ENCODE measurements at regions not wholly inside any gene's neighbourhood (a gene's known extent, or its start where the extent isn't known, plus 50 kb on each side); places are given as distances from the start of the nearest gene placed in this dataset.

- no peak for DNase-seq (ENCODE audit: extremely low spot score in 2 of 2)
- Histone ChIP-seq H3K27ac (no peak overlapping the region), H3K9me3 (no peaks in the 10 kb centered on the region), H3K4me1 (no peaks in the 10 kb centered on the region), H3K27me3 (no peaks in the 10 kb centered on the region), H3K36me3 (no peaks in the 10 kb centered on the region), H3K4me3 (no peak overlapping the region)
- intact Hi-C loops (cut with DNase I) = no loop called here
- TF ChIP-seq POLR2A (IDR thresholded peaks at IDR 0.05) (no peak), CTCF (IDR thresholded peaks at IDR 0.05) (no peak), POLR2AphosphoS5 (IDR thresholded peaks at IDR 0.05; ENCODE audit: insufficient read depth in 1 of 2, low read depth in 1 of 2) (no peak)
These were observed 86.9 kb downstream of the RRM2 start for GRCh38 chr2:10209406-10209935.

DNA sequence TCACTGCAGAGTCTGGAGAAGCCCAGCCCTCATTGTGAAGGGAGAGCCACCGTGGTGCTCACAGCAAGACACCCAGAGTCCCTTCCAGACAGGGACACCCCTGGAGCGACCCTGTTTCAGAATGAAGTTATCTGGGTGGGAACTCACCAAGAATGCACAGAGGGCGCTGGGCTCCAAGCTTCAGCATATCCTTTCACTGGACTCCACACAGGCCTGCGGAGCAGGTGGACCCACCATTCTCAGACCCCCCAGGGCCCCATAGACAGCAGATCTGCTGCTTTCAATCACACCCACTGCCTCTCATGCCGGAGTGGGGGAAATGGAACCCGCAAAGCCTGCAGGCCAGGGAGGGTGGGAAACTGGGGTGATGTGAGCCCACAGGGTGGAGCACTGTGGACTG, 87.8 kb downstream of the RRM2 start:
- intact Hi-C loops (cut with DNase I) = no loop called here
- H3K27me3 ChIP-seq = no peaks in the 10 kb centered on the region
- no peak overlapping the region for H3K27ac ChIP-seq
- H3K4me1 ChIP-seq = no peaks in the 10 kb centered on the region
- no peak for DNase-seq (ENCODE audit: extremely low spot score in 2 of 2)
- H3K36me3 ChIP-seq = no peaks in the 10 kb centered on the region
- no peak overlapping the region for H3K4me3 ChIP-seq
- TF ChIP-seq POLR2A (IDR thresholded peaks at IDR 0.05) (no peak), POLR2AphosphoS5 (IDR thresholded peaks at IDR 0.05; ENCODE audit: insufficient read depth in 1 of 2, low read depth in 1 of 2) (no peak), CTCF (IDR thresholded peaks at IDR 0.05) (no peak)
- H3K9me3 ChIP-seq = no peaks in the 10 kb centered on the region

GRCh38 chr2:10211844-10212422, 89.4 kb downstream of the RRM2 start:
- Histone ChIP-seq H3K4me1 (no peaks in the 10 kb centered on the region), H3K36me3 (no peaks in the 10 kb centered on the region), H3K9me3 (no peaks in the 10 kb centered on the region), H3K27me3 (no peaks in the 10 kb centered on the region), H3K4me3 (no peak overlapping the region), H3K27ac (no peak overlapping the region)
- TF ChIP-seq POLR2A (IDR thresholded peaks at IDR 0.05) (no peak), CTCF (IDR thresholded peaks at IDR 0.05) (no peak), POLR2AphosphoS5 (IDR thresholded peaks at IDR 0.05; ENCODE audit: insufficient read depth in 1 of 2, low read depth in 1 of 2) (no peak)
- intact Hi-C loops (cut with DNase I) = no loop called here
- DNase-seq (ENCODE audit: extremely low spot score in 2 of 2) = no peak

DNA sequence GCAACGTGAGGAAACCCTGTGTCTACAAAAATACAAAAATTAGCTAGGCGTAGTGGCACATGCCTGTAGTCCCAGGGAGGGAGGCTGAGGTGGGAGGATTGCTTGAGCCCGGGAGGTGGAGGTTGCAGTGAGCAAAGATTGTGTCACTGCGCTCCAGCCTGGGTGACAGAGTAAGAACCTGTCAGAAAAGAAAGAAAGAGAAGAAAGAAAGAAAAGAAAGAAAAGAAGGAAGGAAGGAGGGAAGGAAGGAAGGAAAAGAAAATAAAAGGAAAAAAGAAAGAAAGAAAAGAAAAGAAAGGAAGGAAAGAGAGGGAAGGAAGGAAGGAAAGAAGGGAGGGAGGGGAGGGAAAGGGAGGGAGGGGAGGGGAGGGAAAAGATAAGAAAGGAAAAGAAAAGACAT, 89.9 kb upstream of the HPCAL1 start:
- intact Hi-C loops (cut with DNase I) = no loop called here
- Histone ChIP-seq H3K27me3 (no peaks in the 10 kb centered on the region), H3K36me3 (no peaks in the 10 kb centered on the region), H3K27ac (no peak overlapping the region), H3K4me3 (no peak overlapping the region), H3K9me3 (no peaks in the 10 kb centered on the region), H3K4me1 (no peaks in the 10 kb centered on the region)
- no peak for TF ChIP-seq POLR2A (IDR thresholded peaks at IDR 0.05)
- TF ChIP-seq CTCF (IDR thresholded peaks at IDR 0.05) = no peak
- no peak for TF ChIP-seq POLR2AphosphoS5 (IDR thresholded peaks at IDR 0.05; ENCODE audit: insufficient read depth in 1 of 2, low read depth in 1 of 2)
- no peak for DNase-seq (ENCODE audit: extremely low spot score in 2 of 2)

DNA sequence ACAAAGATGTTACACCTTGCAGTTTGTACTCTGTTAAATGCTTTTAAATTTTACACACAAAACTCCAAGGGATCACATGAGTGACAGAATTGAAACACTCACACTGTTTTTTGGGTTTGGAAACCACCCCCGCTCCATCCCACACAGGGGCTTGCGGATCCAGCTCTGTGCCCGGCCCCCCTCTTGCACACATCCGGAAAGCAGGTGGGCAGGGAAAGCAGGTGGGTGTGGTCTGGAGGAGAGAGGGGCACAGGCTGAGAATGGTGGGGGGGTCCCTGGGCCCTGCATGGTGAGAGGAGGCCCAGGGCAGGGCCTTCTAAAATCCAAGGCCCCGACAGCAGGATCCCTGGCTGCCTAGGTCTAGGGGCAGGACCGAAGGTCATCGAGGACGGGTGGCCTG, 88.5 kb upstream of the HPCAL1 start:
- DNase-seq (ENCODE audit: extremely low spot score in 2 of 2) = no peak
- Histone ChIP-seq H3K9me3 (no peaks in the 10 kb centered on the region), H3K4me1 (no peaks in the 10 kb centered on the region), H3K27me3 (no peaks in the 10 kb centered on the region), H3K36me3 (no peaks in the 10 kb centered on the region), H3K4me3 (no peak overlapping the region), H3K27ac (no peak overlapping the region)
- intact Hi-C loops (cut with DNase I) = no loop called here
- TF ChIP-seq POLR2A (IDR thresholded peaks at IDR 0.05) (no peak), POLR2AphosphoS5 (IDR thresholded peaks at IDR 0.05; ENCODE audit: insufficient read depth in 1 of 2, low read depth in 1 of 2) (no peak), CTCF (IDR thresholded peaks at IDR 0.05) (no peak)
